A673 (cell line): ENCODE measurements at regions not wholly inside any gene's neighbourhood (a gene's known extent, or its start where the extent isn't known, plus 50 kb on each side); places are given as distances from the start of the nearest gene placed in this dataset.
"Not testable (repeated sequence)": the region's sequence is repeated elsewhere in the genome, so short reads cannot be mapped to it uniquely, and the experiment has no call there.

Experiments
- EZH2 ChIP-seq: fragments of 200-600 bp; sonication (generic); IDR thresholded peaks from 2 replicates; pipeline ENCODE4 v1.6.1; 2017; ENCODE audit warnings: borderline replicate concordance, low read depth, mild to moderate bottlenecking, mixed read lengths, antibody characterized with exemption, low read length; ENCODE audit not compliant: poor library complexity, severe bottlenecking
- TF ChIP-seq, protein P1 (sequence below): fragments of 300-800, 200-600 bp; sonication (generic); conservative IDR thresholded peaks from 2 replicates; pipeline ENCODE4 v1.5.1; 2017; ENCODE audit warnings: low read depth, mild to moderate bottlenecking, antibody characterized with exemption, low read length, moderate library complexity, mixed read lengths

DNA sequence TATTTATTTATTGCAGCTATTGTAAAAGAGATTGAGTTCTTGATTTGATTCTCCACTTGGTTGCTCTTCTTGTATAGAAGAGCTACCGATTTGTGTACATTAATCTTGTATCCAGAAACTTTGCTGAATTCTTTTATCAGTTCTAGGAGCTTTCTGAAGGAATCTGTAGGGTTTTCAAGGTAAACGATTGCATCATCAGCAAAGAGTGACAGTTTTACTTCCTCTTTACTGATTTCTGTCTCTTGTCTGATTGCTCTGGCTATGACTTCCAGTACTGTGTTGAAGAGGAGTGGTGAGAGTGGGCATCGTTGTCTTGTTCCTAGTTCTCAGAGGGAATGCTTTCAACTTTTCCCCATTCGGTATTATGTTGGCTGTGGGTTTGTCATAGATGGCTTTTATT is 103.1 kb downstream of the CAPZA3 start:
- TF ChIP-seq, protein P1, sequence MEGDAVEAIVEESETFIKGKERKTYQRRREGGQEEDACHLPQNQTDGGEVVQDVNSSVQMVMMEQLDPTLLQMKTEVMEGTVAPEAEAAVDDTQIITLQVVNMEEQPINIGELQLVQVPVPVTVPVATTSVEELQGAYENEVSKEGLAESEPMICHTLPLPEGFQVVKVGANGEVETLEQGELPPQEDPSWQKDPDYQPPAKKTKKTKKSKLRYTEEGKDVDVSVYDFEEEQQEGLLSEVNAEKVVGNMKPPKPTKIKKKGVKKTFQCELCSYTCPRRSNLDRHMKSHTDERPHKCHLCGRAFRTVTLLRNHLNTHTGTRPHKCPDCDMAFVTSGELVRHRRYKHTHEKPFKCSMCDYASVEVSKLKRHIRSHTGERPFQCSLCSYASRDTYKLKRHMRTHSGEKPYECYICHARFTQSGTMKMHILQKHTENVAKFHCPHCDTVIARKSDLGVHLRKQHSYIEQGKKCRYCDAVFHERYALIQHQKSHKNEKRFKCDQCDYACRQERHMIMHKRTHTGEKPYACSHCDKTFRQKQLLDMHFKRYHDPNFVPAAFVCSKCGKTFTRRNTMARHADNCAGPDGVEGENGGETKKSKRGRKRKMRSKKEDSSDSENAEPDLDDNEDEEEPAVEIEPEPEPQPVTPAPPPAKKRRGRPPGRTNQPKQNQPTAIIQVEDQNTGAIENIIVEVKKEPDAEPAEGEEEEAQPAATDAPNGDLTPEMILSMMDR, result not testable (repeated sequence)
- not testable (repeated sequence) for TF ChIP-seq EZH2
